HCT116 (cell line): ENCODE measurements at regions not wholly inside any gene's neighbourhood (a gene's known extent, or its start where the extent isn't known, plus 50 kb on each side); places are given as distances from the start of the nearest gene placed in this dataset.
"Not testable (repeated sequence)": the region's sequence is repeated elsewhere in the genome, so short reads cannot be mapped to it uniquely, and the experiment has no call there.

Experiments used
- ATAC-seq: fragments of 200-7000 bp; cut with Tn5 transposase; 2 replicates; pipeline ENCODE4 v1.9.1; 2020; ENCODE audit warnings: mild to moderate bottlenecking, moderate library complexity
- BruUV-seq: library from RNA; stranded (reverse); fragments of 400-500 nt; replicated peaks from 2 replicates; lab custom pipeline; 2021; lab: Mats Ljungman, UMichigan
- CTCF ChIA-PET: fragments of 300-600 bp; sonication (Branson Sonifier 250); formaldehyde crosslinking; loops from one replicate; lab custom pipeline; 2021; ENCODE audit warnings: antibody characterized with exemption; lab: Charles Lee
- POLR2A ChIA-PET: fragments of 300-600, 350-600 bp; sonication (Branson Sonifier 250); formaldehyde crosslinking; loops from one replicate; lab custom pipeline; 2021; ENCODE audit warnings: antibody characterized with exemption; lab: Charles Lee
- RAD21 ChIA-PET, 2 experiments: fragments of 300-600 bp; sonication (Branson Sonifier 250); formaldehyde crosslinking; loops; one replicate each; lab custom pipeline; 2023; ENCODE audit warnings: low total read pairs in 2 of 2; ENCODE audit not compliant: uncharacterized antibody in 2 of 2, unreplicated experiment in 2 of 2, low non-redundant PET in 1 of 2; lab: Charles Lee
- DNase-seq: peaks from one replicate; pipeline ENCODE4 v3.0.0-alpha.2; 2010; ENCODE audit warnings: low read depth, low spot score
- H2AFZ ChIP-seq: fragments of 200-600 bp; shearing (Covaris generic), sonication (generic); 2 replicates; pipeline ENCODE4 v1.6.1; 2017; ENCODE audit warnings: low read depth, mixed run types, mixed read lengths, antibody characterized with exemption, low read length; ENCODE audit not compliant: poor library complexity, severe bottlenecking
- H3K27ac ChIP-seq: 2 replicates; pipeline ENCODE4 v1.5.1; 2012; ENCODE audit warnings: low read depth, low read length
- H3K27me3 ChIP-seq: fragments of 200-600 bp; sonication (generic); 2 replicates; pipeline ENCODE4 v1.6.1; 2016; ENCODE audit warnings: mixed run types, low read length, mixed read lengths; ENCODE audit not compliant: insufficient read depth
- H3K36me3 ChIP-seq, 2 experiments: fragments of 200-500 bp in 1 of 2; fragments of 200-600 bp in 1 of 2; sonication (Bioruptor generic) in 1 of 2; sonication (generic) in 1 of 2; 2 replicates each; pipeline versions ENCODE4 v1.5.1 to v1.6.1; 2014 to 2016; ENCODE audit warnings: low read length in 2 of 2, inconsistent platforms in 1 of 2, mixed read lengths in 1 of 2, mixed run types in 1 of 2; ENCODE audit not compliant: insufficient read depth in 2 of 2, control insufficient read depth in 1 of 2
- H3K4me1 ChIP-seq, 2 experiments: fragments of 200-600 bp in 1 of 2; sonication (generic) in 1 of 2; 2 replicates each; pipeline versions ENCODE4 v1.5.1 to v1.6.1; 2012 to 2017; ENCODE audit warnings: low read length in 2 of 2, inconsistent platforms in 1 of 2, mild to moderate bottlenecking in 1 of 2, mixed read lengths in 1 of 2, mixed run types in 1 of 2, moderate library complexity in 1 of 2; ENCODE audit not compliant: insufficient read depth in 2 of 2, control insufficient read depth in 1 of 2
- H3K4me2 ChIP-seq: fragments of 200-600 bp; sonication (generic); 2 replicates; pipeline ENCODE4 v1.6.1; 2017; ENCODE audit warnings: mixed run types, low read length, mixed read lengths
- H3K4me3 ChIP-seq, 2 experiments: fragments of 200-600 bp in 1 of 2; sonication (generic) in 1 of 2; replicated peaks in 1 of 2; 2 replicates each; pipeline ENCODE4 v1.5.1; 2011 to 2016; ENCODE audit warnings: low read length in 2 of 2, control low read depth in 1 of 2, low read depth in 1 of 2, mild to moderate bottlenecking in 1 of 2, mixed read lengths in 1 of 2, mixed run types in 1 of 2
- H3K79me2 ChIP-seq: fragments of 200-600 bp; sonication (generic); 2 replicates; pipeline ENCODE4 v1.6.1; 2017; ENCODE audit warnings: mild to moderate bottlenecking, mixed run types, low read length, moderate library complexity, mixed read lengths; ENCODE audit not compliant: insufficient read depth
- H3K9ac ChIP-seq: fragments of 200-600 bp; sonication (generic); 2 replicates; pipeline ENCODE4 v1.6.1; 2016; ENCODE audit warnings: low read length, mixed read lengths
- H3K9me2 ChIP-seq: fragments of 200-600 bp; sonication (generic), shearing (Covaris generic); 2 replicates; pipeline ENCODE4 v1.6.1; 2017; ENCODE audit warnings: mixed run types, mild to moderate bottlenecking, moderate library complexity; ENCODE audit not compliant: insufficient read depth
- H3K9me3 ChIP-seq, 2 experiments: fragments of 200-500 bp in 1 of 2; fragments of 200-600 bp in 1 of 2; sonication (Bioruptor generic) in 1 of 2; sonication (generic) in 1 of 2; 2 replicates each; pipeline ENCODE4 v1.6.1; 2014 to 2017; ENCODE audit warnings: low read length in 2 of 2, mixed read lengths in 2 of 2, inconsistent platforms in 1 of 2, low read depth in 1 of 2, mild to moderate bottlenecking in 1 of 2, mixed run types in 1 of 2, moderate library complexity in 1 of 2; ENCODE audit not compliant: control insufficient read depth in 1 of 2, insufficient read depth in 1 of 2
- H4K20me1 ChIP-seq: fragments of 200-600 bp; sonication (generic), shearing (Covaris generic); 2 replicates; pipeline ENCODE4 v1.6.1; 2017; ENCODE audit warnings: mixed run types, mild to moderate bottlenecking, moderate library complexity; ENCODE audit not compliant: insufficient read depth
- EGR1 ChIP-seq: IDR thresholded peaks from 2 replicates; pipeline ENCODE4 v1.6.1; 2012; ENCODE audit warnings: low read depth
- ELF1 ChIP-seq: IDR thresholded peaks from 2 replicates; pipeline ENCODE4 v1.6.1; 2012; ENCODE audit warnings: low read depth, borderline replicate concordance
- EZH2phosphoT487 ChIP-seq: fragments of 200-600 bp; IDR thresholded peaks from 2 replicates; pipeline ENCODE4 v1.6.1; 2018; ENCODE audit warnings: antibody characterized with exemption, borderline replicate concordance
- MAX ChIP-seq: IDR thresholded peaks from 2 replicates; pipeline ENCODE4 v1.6.1; 2012
- POLR2A ChIP-seq: IDR thresholded peaks from 2 replicates; pipeline ENCODE4 v1.7.0; 2011; ENCODE audit warnings: borderline replicate concordance; ENCODE audit not compliant: insufficient read depth, insufficient read length; ENCODE audit errors: extremely low read depth
- POLR2AphosphoS5 ChIP-seq: IDR thresholded peaks from 2 replicates; pipeline ENCODE4 v1.6.1; 2011; ENCODE audit warnings: mild to moderate bottlenecking, low read depth, low read length, moderate library complexity
- SP1 ChIP-seq: IDR thresholded peaks from 2 replicates; pipeline ENCODE4 v1.6.1; 2012; ENCODE audit warnings: low read depth
- SRF ChIP-seq: IDR thresholded peaks from 2 replicates; pipeline ENCODE4 v1.6.1; 2012; ENCODE audit warnings: low read depth
- TCF7L2 ChIP-seq: IDR thresholded peaks from 2 replicates; pipeline ENCODE4 v1.7.0; 2011; ENCODE audit warnings: borderline replicate concordance, inconsistent platforms; ENCODE audit not compliant: insufficient read depth, insufficient read length; ENCODE audit errors: extremely low read depth
- ZBTB33 ChIP-seq: IDR thresholded peaks from 2 replicates; pipeline ENCODE4 v1.6.1; 2011; ENCODE audit warnings: mild to moderate bottlenecking, low read length, moderate library complexity; ENCODE audit not compliant: insufficient replicate concordance; ENCODE audit errors: extremely low read depth
- ZNF274 ChIP-seq: fragments of 200-500 bp; sonication (Bioruptor generic); IDR thresholded peaks from 2 replicates; pipeline ENCODE4 v1.6.1; 2014; ENCODE audit warnings: mild to moderate bottlenecking, low read depth, low read length, inconsistent platforms
- intact Hi-C: fragments of 100-400 bp; cut with micrococcal nuclease; formaldehyde crosslinking; loops from 2 replicates; pipeline ENCODE4 v1.10.0; 2022

GRCh38 chr18:4528405-4528804 lies 73.3 kb upstream of the DLGAP1 start (continued):
- TF ChIP-seq ZBTB33, result no peak
- no peak for TF ChIP-seq ZNF274
- no peak for TF ChIP-seq EGR1
- TF ChIP-seq TCF7L2, result no peak
- no peak for TF ChIP-seq EZH2phosphoT487
- TF ChIP-seq SP1, result no peak
- no peak for TF ChIP-seq SRF
- no peak for TF ChIP-seq POLR2A
- no peak for TF ChIP-seq POLR2AphosphoS5
- no peak for TF ChIP-seq ELF1
- no peak for TF ChIP-seq MAX
- TF ChIP-seq, all 23 proteins: peak for 0

GRCh38 chr18:4527826-4528225 lies 72.7 kb upstream of the DLGAP1 start:
- H3K36me3 ChIP-seq, H3K4me3 ChIP-seq, H3K9ac ChIP-seq, H3K27ac ChIP-seq, H3K4me2 ChIP-seq, CTCF ChIA-PET, H3K79me2 ChIP-seq, H3K4me1 ChIP-seq, DNase-seq, H3K9me2 ChIP-seq, H2AFZ ChIP-seq, H3K27me3 ChIP-seq, BruUV-seq, ATAC-seq, H4K20me1 ChIP-seq, intact Hi-C loops, POLR2A ChIA-PET: not testable (repeated sequence)
- RAD21 ChIA-PET, result interaction anchor here in 1 of 2 experiments (0.6 kb wide), 1 partner anchor 229 kb away, joined by 3 read pairs; no protein-coding TSS in a partner anchor
- H3K9me3 ChIP-seq, result peaks cover 4 to 21% of the 10 kb centered on the region in 2 experiments; a peak in 2 of 4 replicates
